HG03460 (cell line): ENCODE measurements at regions not wholly inside any gene's neighbourhood (a gene's known extent, or its start where the extent isn't known, plus 50 kb on each side); places are given as distances from the start of the nearest gene placed in this dataset.

Source experiments
- ATAC-seq: cut with Tn5 transposase; IDR thresholded peaks from one replicate; pipeline ENCODE4 v1.9.1; 2021; ENCODE audit not compliant: unreplicated experiment

- ATAC-seq, result no peak
These were observed 162.3 kb upstream of the CCDC68 start for GRCh38 chr18:55121397-55122170.

- ATAC-seq, result no peak
These were observed 161.6 kb upstream of the CCDC68 start for GRCh38 chr18:55120896-55121295.

GRCh38 chr18:55119434-55119833, 160.2 kb upstream of the CCDC68 start:
- no peak for ATAC-seq

GRCh38 chr18:55119016-55119415, 159.8 kb upstream of the CCDC68 start:
- no peak for ATAC-seq

GRCh38 chr18:55116863-55117262, 157.6 kb upstream of the CCDC68 start:
- ATAC-seq, result no peak

- ATAC-seq, result no peak
These were observed 156.3 kb upstream of the CCDC68 start for GRCh38 chr18:55115606-55116005.

GRCh38 chr18:55114876-55115275, 155.6 kb upstream of the CCDC68 start:
- ATAC-seq, result no peak

GRCh38 chr18:55113800-55114199, 154.5 kb upstream of the CCDC68 start:
- no peak for ATAC-seq

- ATAC-seq, result no peak
These were observed 152.0 kb upstream of the CCDC68 start for GRCh38 chr18:55111271-55111670.

- no peak for ATAC-seq
These were observed 151.2 kb upstream of the CCDC68 start for GRCh38 chr18:55110436-55110835.

- no peak for ATAC-seq
These were observed 150.7 kb upstream of the CCDC68 start for GRCh38 chr18:55109818-55110414.

- ATAC-seq, result no peak
These were observed 147.6 kb upstream of the CCDC68 start for GRCh38 chr18:55106906-55107305.

- ATAC-seq, result no peak
These were observed 147.2 kb upstream of the CCDC68 start for GRCh38 chr18:55106466-55106865.

- ATAC-seq, result no peak
These were observed 146.6 kb upstream of the CCDC68 start for GRCh38 chr18:55105873-55106272.

- no peak for ATAC-seq
These were observed 143.7 kb upstream of the CCDC68 start for GRCh38 chr18:55102958-55103456.

- no peak for ATAC-seq
These were observed 143.2 kb upstream of the CCDC68 start for GRCh38 chr18:55102501-55102900.

- no peak for ATAC-seq
These were observed 142.2 kb upstream of the CCDC68 start for GRCh38 chr18:55101458-55101824.

GRCh38 chr18:55100817-55101457, 141.7 kb upstream of the CCDC68 start:
- ATAC-seq, result no peak

GRCh38 chr18:55097456-55098170, 138.4 kb upstream of the CCDC68 start:
- ATAC-seq, result no peak

GRCh38 chr18:55096263-55096951, 137.1 kb upstream of the CCDC68 start:
- ATAC-seq, result peak; percentile 66

GRCh38 chr18:55095584-55095983, 136.3 kb upstream of the CCDC68 start:
- no peak for ATAC-seq
